ENCODE measurements at regions not wholly inside any gene's neighbourhood (a gene's known extent, or its start where the extent isn't known, plus 50 kb on each side); places are given as distances from the start of the nearest gene placed in this dataset.

- no peak for DNase-seq
Measured at GRCh38 chr1:239840336-239840735, 251.3 kb upstream of the FMN2 start.

GRCh38 chr1:239840790-239841189 lies 250.9 kb upstream of the FMN2 start:
- no peak for DNase-seq

- DNase-seq, result no peak
Measured at GRCh38 chr1:239841631-239842030, 250.1 kb upstream of the FMN2 start.

- no peak for DNase-seq
Measured at GRCh38 chr1:239843541-239843940, 248.1 kb upstream of the FMN2 start.

GRCh38 chr1:239844833-239845232 lies 246.8 kb upstream of the FMN2 start:
- no peak for DNase-seq

- DNase-seq, result no peak
Measured at GRCh38 chr1:239854922-239855321, 236.8 kb upstream of the FMN2 start.

- DNase-seq, result no peak
Measured at GRCh38 chr1:239856067-239856466, 235.6 kb upstream of the FMN2 start.

- no peak for DNase-seq
Measured at GRCh38 chr1:239856924-239857323, 234.8 kb upstream of the FMN2 start.

GRCh38 chr1:239858057-239858456 lies 233.6 kb upstream of the FMN2 start:
- DNase-seq, result no peak

GRCh38 chr1:239858529-239858928 lies 233.2 kb upstream of the FMN2 start:
- DNase-seq, result no peak

GRCh38 chr1:239861985-239862384 lies 229.7 kb upstream of the FMN2 start:
- DNase-seq, result no peak

- DNase-seq, result peak; percentile 4
Measured at GRCh38 chr1:239868058-239868832, 223.4 kb upstream of the FMN2 start.

- DNase-seq, result no peak
Measured at GRCh38 chr1:239870194-239870593, 221.5 kb upstream of the FMN2 start.

- DNase-seq, result no peak
Measured at GRCh38 chr1:239872626-239873025, 219.1 kb upstream of the FMN2 start.

GRCh38 chr1:239874831-239875230 lies 216.9 kb upstream of the FMN2 start:
- DNase-seq, result no peak

- DNase-seq, result no peak
Measured at GRCh38 chr1:239879321-239880170, 212.1 kb upstream of the FMN2 start.

GRCh38 chr1:239882967-239883366 lies 208.7 kb upstream of the FMN2 start:
- DNase-seq, result no peak

GRCh38 chr1:239884796-239885195 lies 206.9 kb upstream of the FMN2 start:
- DNase-seq, result no peak

- no peak for DNase-seq
Measured at GRCh38 chr1:239886266-239886665, 205.4 kb upstream of the FMN2 start.

GRCh38 chr1:239888639-239889038 lies 203.0 kb upstream of the FMN2 start:
- DNase-seq, result no peak

GRCh38 chr1:239891621-239892358 lies 199.9 kb upstream of the FMN2 start:
- DNase-seq, result no peak

- no peak for DNase-seq
Measured at GRCh38 chr1:239892602-239893001, 199.1 kb upstream of the FMN2 start.

- DNase-seq, result no peak
Measured at GRCh38 chr1:239893127-239893731, 198.5 kb upstream of the FMN2 start.

Measured in CD4-positive, alpha-beta T cell treated with Interleukin-17A for 4 hours (primary cell).